ENCODE measurements at regions not wholly inside any gene's neighbourhood (a gene's known extent, or its start where the extent isn't known, plus 50 kb on each side); places are given as distances from the start of the nearest gene placed in this dataset.

- Histone ChIP-seq H3K27ac (no peak overlapping the region), H3K4me1 (no peaks in the 10 kb centered on the region), H3K36me3 (no peaks in the 10 kb centered on the region), H3K4me3 (no peak overlapping the region), H3K9me3 (no peaks in the 10 kb centered on the region), H3K27me3 (no peaks in the 10 kb centered on the region)
- TF ChIP-seq CTCF (IDR thresholded peaks at IDR 0.05), result no peak
- DNase-seq (ENCODE audit: low spot score), result no peak
Observed at GRCh38 chr3:35969406-35969805, 330.1 kb downstream of the ARPP21 start.

- no peaks in the 10 kb centered on the region for H3K36me3 ChIP-seq
- H3K4me1 ChIP-seq, result no peaks in the 10 kb centered on the region
- H3K4me3 ChIP-seq, result no peak overlapping the region
- no peak overlapping the region for H3K27ac ChIP-seq
- no peaks in the 10 kb centered on the region for H3K27me3 ChIP-seq
- H3K9me3 ChIP-seq, result no peaks in the 10 kb centered on the region
- TF ChIP-seq CTCF (IDR thresholded peaks at IDR 0.05), result no peak
- no peak for DNase-seq (ENCODE audit: low spot score)
Observed at GRCh38 chr3:35970793-35971192, 331.5 kb downstream of the ARPP21 start.

GRCh38 chr3:35971686-35972085 is 332.4 kb downstream of the ARPP21 start:
- TF ChIP-seq CTCF (IDR thresholded peaks at IDR 0.05), result no peak
- H3K36me3 ChIP-seq, result no peaks in the 10 kb centered on the region
- H3K4me3 ChIP-seq, result no peak overlapping the region
- no peaks in the 10 kb centered on the region for H3K9me3 ChIP-seq
- H3K27me3 ChIP-seq, result no peaks in the 10 kb centered on the region
- DNase-seq (ENCODE audit: low spot score), result no peak
- H3K27ac ChIP-seq, result no peak overlapping the region
- H3K4me1 ChIP-seq, result no peaks in the 10 kb centered on the region

DNA sequence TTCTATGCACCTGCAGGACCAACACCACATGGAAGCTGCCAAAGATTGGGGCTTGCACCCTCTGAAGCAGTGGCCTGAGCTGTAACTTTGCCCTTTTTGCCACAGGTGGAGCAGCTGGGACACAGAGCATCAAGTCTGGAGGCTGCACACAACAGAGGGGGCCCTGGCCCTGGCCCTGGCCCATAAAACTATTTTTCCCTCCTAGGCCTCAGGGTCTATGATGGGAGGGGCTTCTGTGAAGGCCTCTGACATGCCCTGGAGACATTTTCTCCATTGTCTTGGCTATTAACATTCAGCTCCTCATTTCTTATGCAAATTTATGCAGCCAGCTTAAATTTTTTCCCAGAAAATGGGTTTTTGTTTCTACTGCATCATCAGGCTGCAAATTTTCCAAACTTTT is 335.5 kb downstream of the ARPP21 start:
- TF ChIP-seq CTCF (IDR thresholded peaks at IDR 0.05), result no peak
- DNase-seq (ENCODE audit: low spot score), result no peak
- no peak overlapping the region for H3K27ac ChIP-seq
- no peaks in the 10 kb centered on the region for H3K4me1 ChIP-seq
- no peaks in the 10 kb centered on the region for H3K36me3 ChIP-seq
- no peaks in the 10 kb centered on the region for H3K27me3 ChIP-seq
- no peak overlapping the region for H3K4me3 ChIP-seq
- H3K9me3 ChIP-seq, result no peaks in the 10 kb centered on the region

DNA sequence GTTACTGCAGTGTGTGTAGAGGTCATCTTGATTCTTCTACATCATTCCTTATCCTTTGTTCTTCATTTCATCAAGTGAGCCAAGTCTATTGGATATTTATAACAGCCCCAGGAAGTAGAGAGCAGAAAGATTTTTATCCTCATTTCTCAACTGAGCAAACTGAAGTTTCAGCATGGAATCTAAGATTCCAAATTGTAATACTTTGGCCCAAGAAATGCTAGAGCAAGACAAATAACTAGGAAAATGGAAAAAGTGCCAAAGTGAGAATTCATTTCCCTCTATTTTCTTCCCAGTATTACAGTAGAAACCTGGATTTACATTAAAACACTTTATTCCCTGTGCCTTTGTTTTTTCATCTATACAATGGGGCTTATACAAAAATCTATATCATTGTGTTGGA is 346.8 kb downstream of the ARPP21 start:
- Histone ChIP-seq H3K9me3 (no peaks in the 10 kb centered on the region), H3K27ac (no peak overlapping the region), H3K4me1 (no peaks in the 10 kb centered on the region), H3K4me3 (no peak overlapping the region), H3K27me3 (no peaks in the 10 kb centered on the region), H3K36me3 (no peaks in the 10 kb centered on the region)
- DNase-seq (ENCODE audit: low spot score), result no peak
- TF ChIP-seq CTCF (IDR thresholded peaks at IDR 0.05), result no peak

DNA sequence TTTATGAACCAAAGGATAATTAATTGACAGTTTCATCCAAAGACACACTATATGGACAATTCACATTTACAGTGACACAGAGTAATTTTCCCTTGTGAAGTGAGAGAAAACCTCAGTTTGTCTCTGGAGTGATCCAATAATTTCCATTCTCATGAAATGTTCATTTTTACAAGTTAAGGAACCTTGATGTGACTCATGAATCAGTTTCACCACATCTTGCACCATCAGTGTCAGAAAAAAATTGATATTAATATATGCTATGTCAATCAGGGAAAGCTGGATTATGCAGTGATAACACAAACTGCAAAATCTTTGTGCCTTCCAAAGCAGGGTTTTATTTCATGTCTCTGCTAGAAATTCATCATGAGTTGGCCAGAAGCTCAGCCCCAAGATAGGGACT is 348.1 kb downstream of the ARPP21 start:
- Histone ChIP-seq H3K4me3 (no peak overlapping the region), H3K27ac (no peak overlapping the region)

More for the DNA sequence above, 348.1 kb downstream of the ARPP21 start:
- no peaks in the 10 kb centered on the region for H3K27me3 ChIP-seq
- no peaks in the 10 kb centered on the region for H3K9me3 ChIP-seq
- H3K4me1 ChIP-seq, result no peaks in the 10 kb centered on the region
- DNase-seq (ENCODE audit: low spot score), result no peak
- TF ChIP-seq CTCF (IDR thresholded peaks at IDR 0.05), result no peak
- no peaks in the 10 kb centered on the region for H3K36me3 ChIP-seq

All from right atrium auricular region (tissue), 2 donors.